Fibroblast of the conjunctiva (primary cell): ENCODE measurements at regions not wholly inside any gene's neighbourhood (a gene's known extent, or its start where the extent isn't known, plus 50 kb on each side); places are given as distances from the start of the nearest gene placed in this dataset.
"Not testable (repeated sequence)": the region's sequence is repeated elsewhere in the genome, so short reads cannot be mapped to it uniquely, and the experiment has no call there.

Source experiments
- DNase-seq: peaks from one replicate; pipeline ENCODE4 v3.0.0-alpha.2; 2010; ENCODE audit warnings: low read depth

- DNase-seq = no peak
These were observed 83.2 kb upstream of the MAP3K1 start for GRCh38 chr5:56732121-56732520.

DNA sequence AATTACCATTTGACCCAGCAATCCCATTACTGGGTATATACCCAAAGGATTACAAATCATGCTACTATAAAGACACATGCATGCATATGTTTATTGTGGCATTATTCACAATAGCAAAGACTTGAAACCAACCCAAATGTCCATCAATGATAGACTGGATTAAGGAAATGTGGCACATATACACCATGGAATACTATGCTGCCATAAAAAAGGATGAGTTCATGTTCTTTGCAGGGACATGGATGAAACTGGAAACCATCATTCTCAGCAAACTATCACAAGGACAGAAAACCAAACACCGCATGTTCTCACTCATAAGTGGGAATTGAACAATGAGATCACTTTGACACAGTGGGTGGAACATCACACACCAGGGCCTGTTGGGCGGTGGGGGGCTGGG is 83.9 kb upstream of the MAP3K1 start:
- not testable (repeated sequence) for DNase-seq

DNA sequence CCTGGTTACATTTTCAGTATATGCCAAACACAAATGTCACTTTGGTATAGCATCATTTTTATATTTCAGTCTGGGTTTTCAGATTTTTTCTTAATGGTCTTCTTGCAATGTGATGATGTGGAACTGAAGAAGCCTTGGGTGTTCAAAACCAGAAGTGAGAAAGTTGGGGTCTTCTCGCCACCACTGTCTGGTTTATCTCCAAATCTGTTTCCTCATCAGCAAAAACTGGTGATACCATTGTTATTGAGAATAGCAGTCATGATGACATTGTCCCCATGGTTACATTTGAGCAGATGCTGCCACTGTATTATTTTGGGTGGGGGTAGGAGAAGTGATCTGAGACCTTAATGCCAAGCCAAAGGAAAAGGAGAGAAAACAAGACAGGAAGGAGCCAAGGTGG is 85.9 kb upstream of the MAP3K1 start:
- DNase-seq = no peak

GRCh38 chr5:56725711-56726411 is 89.5 kb upstream of the MAP3K1 start:
- DNase-seq = no peak

DNA sequence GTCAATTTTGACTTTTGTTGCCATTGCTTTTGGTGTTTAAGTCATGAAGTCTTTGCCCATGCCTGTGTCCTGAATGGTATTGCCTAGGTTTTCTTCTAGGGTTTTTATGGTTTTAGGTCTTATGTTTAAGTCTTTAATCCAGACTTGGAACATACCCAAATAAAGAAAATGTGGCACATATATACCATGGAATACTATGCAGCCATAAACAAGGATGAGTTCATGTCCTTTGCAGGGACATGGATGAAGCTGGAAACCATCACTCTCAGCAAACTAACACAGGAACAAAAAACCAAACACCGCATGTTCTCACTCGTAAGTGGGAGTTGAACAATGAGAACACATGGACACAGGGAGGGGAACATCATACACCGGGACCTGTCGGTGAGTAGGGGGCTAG is 90.5 kb upstream of the MAP3K1 start:
- not testable (repeated sequence) for DNase-seq

- no peak for DNase-seq
These were observed 93.0 kb upstream of the MAP3K1 start for GRCh38 chr5:56722317-56722716.

DNA sequence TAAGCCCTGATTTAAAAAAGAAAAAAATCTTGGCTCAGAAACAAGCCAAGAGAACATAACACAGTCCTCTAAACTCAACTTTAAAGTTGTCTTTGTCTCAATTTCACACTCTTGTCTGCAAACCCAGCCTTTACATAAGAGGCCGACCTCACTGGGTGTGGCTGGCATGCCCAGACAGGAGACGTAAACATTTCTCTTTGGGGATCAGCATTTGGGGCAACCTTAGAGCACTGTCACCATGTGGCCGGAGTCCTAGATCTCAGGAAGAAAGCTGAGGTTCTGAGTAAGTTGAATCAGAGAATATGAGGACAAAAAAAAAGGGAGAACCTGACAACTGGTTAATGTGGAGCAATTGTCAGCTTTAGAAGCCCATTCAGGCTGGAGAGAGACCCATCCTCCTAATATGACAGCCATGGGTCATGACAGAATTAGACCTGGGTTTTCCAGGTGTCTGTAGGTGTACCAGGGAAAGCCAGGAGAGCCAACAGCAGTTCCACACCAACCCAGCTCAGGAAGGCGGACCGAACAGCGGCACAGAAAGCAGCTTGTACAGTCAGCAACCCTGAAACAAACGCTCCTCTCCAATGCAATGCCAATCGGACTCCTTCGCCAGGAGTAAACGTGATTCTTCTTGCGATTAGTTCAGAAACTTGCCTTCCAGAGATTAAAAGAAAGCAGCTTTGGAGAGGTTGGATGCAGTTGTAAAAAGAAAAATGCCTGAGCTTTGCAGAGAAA is 97.9 kb upstream of the MAP3K1 start:
- no peak for DNase-seq

DNA sequence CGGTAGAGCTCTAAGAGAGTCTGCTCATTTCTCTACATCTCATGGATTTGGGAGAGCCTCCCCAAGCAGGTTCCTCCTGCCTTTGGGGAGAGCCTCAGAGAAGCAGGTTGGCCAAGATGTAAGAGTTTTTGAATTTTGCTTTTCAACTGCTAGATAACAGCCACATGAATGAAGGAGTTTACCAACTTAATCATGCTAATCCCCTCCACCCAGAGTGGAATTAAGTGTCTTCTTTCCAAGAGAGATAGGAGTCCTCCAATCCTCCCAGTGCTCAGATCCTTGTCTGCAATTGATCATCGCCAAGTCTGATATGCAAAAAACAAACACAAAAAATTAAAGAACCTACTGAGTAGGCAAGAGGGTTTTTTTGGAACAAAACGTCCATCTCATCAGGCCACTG is 99.4 kb upstream of the MAP3K1 start:
- no peak for DNase-seq

- DNase-seq = no peak
These were observed 102.3 kb upstream of the MAP3K1 start for GRCh38 chr5:56712895-56713591.

- peak; percentile 51 for DNase-seq
These were observed 104.3 kb upstream of the MAP3K1 start for GRCh38 chr5:56710826-56711590.

DNA sequence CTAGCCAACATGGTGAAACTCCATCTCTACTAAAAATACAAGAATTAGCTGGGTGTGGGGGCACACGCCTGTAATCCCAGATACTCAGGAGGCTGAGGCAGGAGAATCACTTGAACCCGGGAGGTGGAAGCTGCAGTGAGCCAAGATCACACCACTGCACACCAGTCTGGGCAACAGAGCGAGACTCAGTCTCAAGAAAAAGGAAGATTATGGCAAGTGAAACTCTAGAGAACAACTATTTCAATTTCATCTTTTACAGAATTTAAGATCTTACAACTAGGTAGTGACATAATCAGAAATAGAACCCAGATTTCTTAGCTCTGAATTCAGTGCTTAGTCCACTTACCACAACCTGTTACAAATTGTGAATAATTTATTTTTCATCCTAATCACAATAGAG is 108.8 kb upstream of the MAP3K1 start:
- DNase-seq = no peak

DNA sequence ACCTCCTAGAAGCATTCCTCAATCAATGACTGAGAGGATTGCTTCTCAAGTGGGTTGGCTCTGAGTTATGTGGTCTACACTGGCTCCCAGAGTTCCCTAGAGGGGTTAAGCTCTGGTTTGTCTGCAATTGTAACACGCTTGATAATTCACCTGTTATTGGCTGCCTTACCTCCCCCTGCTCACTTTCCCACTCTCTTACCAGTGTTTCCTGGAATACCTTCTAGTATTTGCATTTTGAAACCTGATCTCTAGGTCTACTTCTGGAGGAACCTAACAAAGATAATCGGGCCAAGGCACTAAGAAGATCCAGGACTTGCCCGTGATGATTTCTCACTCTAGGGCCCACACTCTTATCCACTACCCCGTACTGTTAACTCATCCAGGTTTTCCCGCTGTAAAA is 110.1 kb upstream of the MAP3K1 start:
- DNase-seq = no peak

DNA sequence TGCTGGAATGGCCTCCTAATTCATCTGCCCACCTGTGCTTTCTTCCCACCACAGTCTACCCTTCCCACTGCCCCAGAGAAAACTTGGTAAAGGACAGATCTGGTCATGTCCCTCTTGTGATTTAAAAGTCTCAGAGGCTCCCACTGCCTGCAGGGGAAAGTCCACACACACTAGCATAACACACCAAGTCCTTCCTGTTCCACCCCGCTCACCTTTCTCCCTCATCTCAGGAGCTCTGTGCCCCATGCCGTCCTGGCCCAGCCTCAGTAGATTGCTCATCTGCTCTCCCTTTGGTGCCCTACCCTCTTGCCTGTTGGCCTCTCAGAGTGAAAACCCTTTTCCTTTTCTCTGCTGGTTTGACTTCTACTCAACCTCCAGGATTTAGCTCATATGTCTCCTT is 111.4 kb upstream of the MAP3K1 start:
- no peak for DNase-seq

DNA sequence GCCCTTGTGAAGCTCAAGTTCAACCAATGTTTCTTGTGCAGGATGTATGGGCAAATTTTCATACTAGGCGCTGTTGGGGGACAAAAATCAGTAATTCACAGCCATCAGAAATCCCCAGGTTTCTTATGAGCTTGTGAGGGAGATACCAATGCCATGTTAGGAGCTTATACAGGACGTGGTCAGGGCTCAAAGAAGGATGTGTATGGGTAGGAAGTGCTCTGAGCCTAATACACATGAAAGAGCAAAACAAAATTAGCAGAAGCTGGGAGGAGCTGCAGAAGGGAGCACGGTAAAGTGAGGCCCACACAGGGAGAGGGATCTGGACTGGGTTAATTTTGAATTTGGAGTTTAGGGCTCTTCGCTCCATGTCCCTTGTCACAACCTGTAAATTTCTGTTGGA is 114.6 kb upstream of the MAP3K1 start:
- no peak for DNase-seq

DNA sequence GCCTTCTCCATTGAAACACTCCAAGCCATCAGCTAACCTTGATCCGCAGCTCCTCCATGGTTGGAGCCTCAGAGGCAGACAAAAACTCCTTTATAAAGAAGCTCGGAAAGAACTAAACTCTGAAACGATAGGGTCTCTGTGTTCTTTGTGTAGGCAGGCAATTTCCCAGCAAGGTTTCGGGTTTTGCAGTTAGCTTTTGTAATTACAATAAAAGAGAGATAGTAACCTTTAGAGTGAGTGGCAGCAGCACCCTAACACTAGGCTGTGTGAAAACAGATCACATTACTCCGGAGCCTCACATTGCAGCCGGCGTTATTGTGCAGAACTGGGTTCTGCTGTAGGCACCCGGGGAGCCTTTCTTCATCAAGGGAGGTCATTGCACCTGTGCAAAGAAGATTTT is 115.8 kb upstream of the MAP3K1 start:
- DNase-seq = no peak

DNA sequence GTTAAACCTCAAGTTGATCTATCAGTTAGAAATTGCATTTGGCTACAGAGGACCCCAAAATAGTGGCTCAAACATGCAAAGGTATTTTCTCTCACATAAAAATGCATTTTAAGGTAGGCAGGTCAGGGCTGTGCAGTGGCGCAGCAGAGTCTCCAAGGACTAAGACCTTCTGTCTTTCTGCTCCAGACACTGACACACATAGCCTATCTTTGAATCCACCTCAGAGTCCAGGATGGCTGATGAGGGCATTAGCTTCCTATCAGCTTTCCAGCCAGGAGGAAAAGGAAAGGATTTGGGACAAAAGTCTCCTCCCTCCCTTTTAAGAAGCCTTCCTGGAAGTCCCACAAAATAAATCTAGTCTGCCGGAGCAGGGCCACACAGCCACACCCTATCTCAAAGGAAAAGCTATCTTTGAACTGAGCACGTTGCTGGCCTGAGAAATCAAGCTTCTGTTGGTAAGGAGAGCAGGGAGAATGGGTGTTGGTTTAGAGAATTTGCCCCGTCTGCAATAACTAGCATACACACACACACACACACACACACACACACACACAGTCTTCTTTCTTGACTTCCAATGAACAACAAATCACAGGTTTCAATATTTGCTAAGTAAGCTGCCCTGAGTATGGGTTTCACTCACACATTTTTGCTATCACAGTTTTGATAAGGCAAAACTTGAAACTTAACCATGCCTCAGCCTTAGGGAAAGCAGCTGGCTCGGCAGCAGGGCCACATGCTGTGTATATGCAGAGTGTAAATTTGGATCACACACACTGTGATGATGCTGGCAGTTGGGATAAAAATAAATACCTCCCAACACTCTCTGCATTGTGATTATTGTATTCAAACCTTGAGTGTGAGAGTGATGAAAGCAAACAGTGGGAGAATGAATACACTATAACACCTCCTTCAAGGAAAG is 116.6 kb upstream of the MAP3K1 start:
- DNase-seq = no peak

DNA sequence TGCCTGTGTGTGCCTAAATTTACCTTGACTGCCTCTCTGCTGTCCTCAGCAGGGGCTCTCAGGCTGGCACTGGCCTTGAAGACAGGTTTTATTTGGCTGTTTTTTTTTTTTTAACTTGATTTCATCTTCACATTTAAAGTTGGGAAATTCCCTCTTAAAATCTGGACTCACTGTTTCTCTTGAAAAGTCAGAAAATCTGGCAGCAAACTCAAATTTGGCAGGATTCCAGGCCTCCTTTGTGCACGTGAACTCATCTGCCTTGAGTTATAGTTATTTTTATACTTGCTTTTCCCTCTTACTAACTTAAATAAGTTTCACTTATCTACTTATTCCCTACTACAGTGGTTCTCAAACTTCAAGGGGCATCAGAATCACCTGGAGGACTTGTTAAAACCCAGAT is 118.4 kb upstream of the MAP3K1 start:
- DNase-seq = peak; percentile 59

DNA sequence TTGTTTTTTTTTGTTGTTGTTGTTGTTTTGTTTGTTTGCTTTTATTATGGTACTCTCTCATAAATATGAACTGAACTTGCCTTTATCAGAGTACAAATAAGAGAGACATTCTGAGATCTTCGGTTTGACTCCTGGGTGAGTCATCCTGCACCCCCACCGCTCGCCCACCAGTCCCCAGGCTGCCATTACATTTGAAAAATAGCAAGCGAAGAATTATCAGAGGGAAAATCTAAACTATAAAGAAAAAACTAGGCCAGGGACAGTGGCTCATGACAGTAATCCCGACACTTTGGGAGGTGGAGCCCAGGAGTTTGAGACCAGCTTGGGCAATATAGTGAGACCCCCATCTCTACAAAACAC is 122.1 kb upstream of the MAP3K1 start:
- DNase-seq = no peak

DNA sequence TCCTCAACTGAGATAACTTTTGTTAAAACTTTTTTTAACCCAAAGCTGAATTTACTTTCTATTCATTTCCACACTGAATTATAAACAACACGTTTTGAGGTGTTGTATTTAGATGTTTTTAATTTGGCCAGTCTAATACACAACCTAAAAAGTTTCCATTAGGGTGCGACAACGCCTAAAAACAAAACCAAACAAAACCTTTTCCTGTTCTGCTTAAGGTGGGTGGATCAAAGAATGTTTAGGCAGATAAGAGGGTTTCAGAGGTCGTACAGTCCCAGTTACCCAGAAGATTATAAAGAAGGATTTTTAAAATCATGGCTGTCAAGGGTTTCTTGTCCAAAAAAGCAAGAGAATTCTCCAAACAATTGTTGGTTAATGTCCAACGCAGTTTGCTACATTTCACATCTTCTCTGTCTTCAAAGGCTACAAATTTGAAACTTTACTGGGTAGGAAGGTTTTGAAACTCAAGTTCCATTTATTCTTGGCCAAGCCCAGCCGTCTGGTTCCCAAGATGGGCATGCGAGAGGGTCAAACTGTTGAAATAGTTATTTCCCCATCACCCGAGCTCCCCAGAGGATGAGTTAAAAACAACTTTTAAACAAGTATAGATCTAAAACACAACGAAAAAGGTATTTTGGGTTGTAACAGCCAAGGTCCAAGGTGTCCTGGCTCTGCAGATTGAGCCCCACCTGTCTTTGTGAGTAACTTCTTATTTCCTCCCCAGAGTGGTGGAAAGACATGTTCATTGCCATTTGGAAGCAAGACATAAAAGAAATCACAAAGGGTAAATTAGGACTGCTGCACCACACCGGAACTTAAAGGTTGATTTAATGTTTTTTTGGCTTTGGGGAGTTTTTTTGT is 122.8 kb upstream of the MAP3K1 start:
- no peak for DNase-seq

DNA sequence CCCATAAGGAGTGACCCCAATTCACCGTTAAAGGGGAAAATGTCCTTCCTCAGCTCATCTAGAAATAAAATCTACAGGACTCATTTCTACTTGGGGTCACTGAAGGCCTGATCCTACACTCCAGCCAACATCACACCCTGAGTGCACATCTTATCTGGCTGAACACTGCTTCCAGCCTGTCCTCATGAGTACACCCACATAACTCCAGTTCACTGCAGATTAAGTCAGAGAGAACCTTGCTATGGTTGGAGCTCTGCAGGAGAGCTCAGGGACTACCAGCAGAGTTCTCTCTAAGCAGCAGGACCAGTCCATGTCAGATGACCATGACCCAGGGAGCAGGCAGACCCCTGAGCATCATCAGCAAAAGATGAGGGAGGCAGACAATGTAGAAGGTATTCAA is 126.9 kb upstream of the MAP3K1 start:
- no peak for DNase-seq
